Neural cell (in vitro differentiated cells): ENCODE measurements at regions not wholly inside any gene's neighbourhood (a gene's known extent, or its start where the extent isn't known, plus 50 kb on each side); places are given as distances from the start of the nearest gene placed in this dataset.

ENCODE experiments used
- H2AFZ ChIP-seq: fragments of 200-600, 300-800 bp; sonication (generic), shearing (Covaris generic); 2 replicates; pipeline ENCODE4 v1.6.0; 2014; ENCODE audit warnings: low read depth, mild to moderate bottlenecking, antibody characterized with exemption, low read length, moderate library complexity
- H3F3A ChIP-seq: fragments of 200-600 bp; shearing (Covaris generic); 2 replicates; pipeline ENCODE4 v1.6.1; 2016; ENCODE audit warnings: mild to moderate bottlenecking, moderate library complexity, mixed read lengths, antibody characterized with exemption, low read length; ENCODE audit not compliant: insufficient read depth, poor library complexity, severe bottlenecking
- H3K27ac ChIP-seq: fragments of 200-600, 300-800 bp; sonication (generic), shearing (Covaris generic); 2 replicates; pipeline ENCODE4 v1.5.1; 2014; ENCODE audit warnings: mild to moderate bottlenecking, low read length, moderate library complexity
- H3K27me3 ChIP-seq: fragments of 300-800, 200-600 bp; sonication (generic), shearing (Covaris generic); 2 replicates; pipeline ENCODE4 v1.6.0; 2014; ENCODE audit warnings: mild to moderate bottlenecking, low read depth, low read length, moderate library complexity; ENCODE audit not compliant: insufficient read depth
- H3K36me3 ChIP-seq: fragments of 300-800, 200-600 bp; sonication (generic), shearing (Covaris generic); 2 replicates; pipeline ENCODE4 v1.5.1; 2014; ENCODE audit warnings: mild to moderate bottlenecking, antibody characterized with exemption, low read length, moderate library complexity; ENCODE audit not compliant: insufficient read depth
- H3K4me2 ChIP-seq: fragments of 300-800, 200-600 bp; sonication (generic), shearing (Covaris generic); 2 replicates; pipeline ENCODE4 v1.6.0; 2014; ENCODE audit warnings: mild to moderate bottlenecking, low read length
- H3K4me3 ChIP-seq: fragments of 300-800, 200-600 bp; sonication (generic), shearing (Covaris generic); 2 replicates; pipeline ENCODE4 v1.5.1; 2014; ENCODE audit warnings: mild to moderate bottlenecking, low read length, moderate library complexity
- H3K79me2 ChIP-seq: fragments of 200-600 bp; shearing (Covaris generic); replicated peaks from 2 replicates; pipeline ENCODE4 v1.6.0; 2014; ENCODE audit warnings: mild to moderate bottlenecking, low read length, moderate library complexity; ENCODE audit not compliant: insufficient read depth
- H3K9ac ChIP-seq: fragments of 300-800, 200-600 bp; sonication (generic), shearing (Covaris generic); 2 replicates; pipeline ENCODE4 v1.6.1; 2016; ENCODE audit warnings: mild to moderate bottlenecking, low read length, mixed read lengths
- H3K9me2 ChIP-seq: fragments of 200-600 bp; shearing (Covaris generic); 2 replicates; pipeline ENCODE4 v1.6.1; 2016; ENCODE audit warnings: mild to moderate bottlenecking, low read length, mixed read lengths; ENCODE audit not compliant: insufficient read depth
- H3K9me3 ChIP-seq: fragments of 200-600, 300-800 bp; sonication (generic), shearing (Covaris generic); 2 replicates; pipeline ENCODE4 v1.6.1; 2016; ENCODE audit warnings: mild to moderate bottlenecking, mixed run types, low read length, moderate library complexity, mixed read lengths
- H4K20me1 ChIP-seq: fragments of 200-600 bp; shearing (Covaris generic); 2 replicates; pipeline ENCODE4 v1.6.1; 2016; ENCODE audit warnings: mild to moderate bottlenecking, mixed run types; ENCODE audit not compliant: insufficient read depth
- EP300 ChIP-seq: fragments of 450-650 bp; conservative IDR thresholded peaks from 2 replicates; pipeline ENCODE4 v1.6.1; 2014; ENCODE audit warnings: antibody characterized with exemption, mild to moderate bottlenecking, moderate library complexity; ENCODE audit not compliant: poor library complexity, severe bottlenecking
- EZH2 ChIP-seq: fragments of 200-600, 300-800 bp; shearing (Covaris generic), sonication (generic); IDR thresholded peaks from 2 replicates; pipeline ENCODE4 v1.6.1; 2014; ENCODE audit warnings: antibody characterized with exemption, low read length, borderline replicate concordance, mild to moderate bottlenecking; ENCODE audit not compliant: insufficient read depth, poor library complexity, severe bottlenecking
- MXI1 ChIP-seq: fragments of 450-650 bp; conservative IDR thresholded peaks from 2 replicates; pipeline ENCODE4 v1.6.1; 2014; ENCODE audit warnings: antibody characterized with exemption, mild to moderate bottlenecking; ENCODE audit not compliant: poor library complexity, severe bottlenecking
- POLR2AphosphoS5 ChIP-seq: IDR thresholded peaks from 2 replicates; pipeline ENCODE4 v1.6.1; 2012
- RAD21 ChIP-seq: fragments of 450-650 bp; conservative IDR thresholded peaks from 2 replicates; pipeline ENCODE4 v1.6.1; 2014; ENCODE audit warnings: antibody characterized with exemption, mild to moderate bottlenecking, moderate library complexity
- SMC3 ChIP-seq: fragments of 450-650 bp; conservative IDR thresholded peaks from 2 replicates; pipeline ENCODE4 v1.6.1; 2014; ENCODE audit warnings: antibody characterized with exemption, mild to moderate bottlenecking, moderate library complexity; ENCODE audit not compliant: poor library complexity
- TAF1 ChIP-seq: IDR thresholded peaks from 2 replicates; pipeline ENCODE4 v1.6.1; 2012; ENCODE audit warnings: low read depth
- TF ChIP-seq, protein P1 (sequence below): fragments of 450-650 bp; IDR thresholded peaks from 2 replicates; pipeline ENCODE4 v1.5.1; 2014; ENCODE audit warnings: antibody characterized with exemption, mild to moderate bottlenecking, moderate library complexity; ENCODE audit not compliant: poor library complexity, severe bottlenecking
- TF ChIP-seq, protein P2 (sequence below): IDR thresholded peaks from 2 replicates; pipeline ENCODE4 v1.6.1; 2012; ENCODE audit warnings: borderline replicate concordance

DNA sequence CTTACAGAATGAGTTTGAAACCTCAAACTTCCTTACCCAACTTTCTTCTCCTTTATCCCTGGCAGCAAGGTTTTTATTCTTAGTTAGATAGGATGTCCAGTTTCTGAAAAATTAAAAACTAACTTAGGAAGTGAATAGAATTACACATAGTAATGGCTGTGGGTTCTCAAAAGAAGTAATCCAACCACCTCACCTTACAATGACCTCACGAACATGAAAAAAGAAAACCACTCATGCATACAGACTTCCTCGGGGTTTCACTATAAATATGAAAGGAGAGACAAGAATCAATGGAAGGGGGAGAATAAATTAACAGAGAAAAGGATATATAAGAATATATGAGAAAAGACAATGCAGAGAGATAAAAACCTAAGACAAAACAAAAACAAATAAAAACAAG, 1044.3 kb upstream of the KLHL29 start:
- Histone ChIP-seq H3K27me3 (no peaks in the 10 kb centered on the region), H3K9me2 (no peaks in the 10 kb centered on the region), H4K20me1 (no peaks in the 10 kb centered on the region), H3K9me3 (no peaks in the 10 kb centered on the region), H3K27ac (no peak overlapping the region), H2AFZ (no peak overlapping the region), H3K9ac (no peak overlapping the region), H3K4me3 (no peak overlapping the region), H3K36me3 (no peaks in the 10 kb centered on the region), H3K4me2 (no peak overlapping the region), H3K79me2 (no peaks in the 10 kb centered on the region), H3F3A (no peaks in the 10 kb centered on the region)
- TF ChIP-seq SMC3 (no peak), TAF1 (no peak)

- TF ChIP-seq EZH2: no peak
- TF ChIP-seq TAF1: no peak
- TF ChIP-seq, protein P1, sequence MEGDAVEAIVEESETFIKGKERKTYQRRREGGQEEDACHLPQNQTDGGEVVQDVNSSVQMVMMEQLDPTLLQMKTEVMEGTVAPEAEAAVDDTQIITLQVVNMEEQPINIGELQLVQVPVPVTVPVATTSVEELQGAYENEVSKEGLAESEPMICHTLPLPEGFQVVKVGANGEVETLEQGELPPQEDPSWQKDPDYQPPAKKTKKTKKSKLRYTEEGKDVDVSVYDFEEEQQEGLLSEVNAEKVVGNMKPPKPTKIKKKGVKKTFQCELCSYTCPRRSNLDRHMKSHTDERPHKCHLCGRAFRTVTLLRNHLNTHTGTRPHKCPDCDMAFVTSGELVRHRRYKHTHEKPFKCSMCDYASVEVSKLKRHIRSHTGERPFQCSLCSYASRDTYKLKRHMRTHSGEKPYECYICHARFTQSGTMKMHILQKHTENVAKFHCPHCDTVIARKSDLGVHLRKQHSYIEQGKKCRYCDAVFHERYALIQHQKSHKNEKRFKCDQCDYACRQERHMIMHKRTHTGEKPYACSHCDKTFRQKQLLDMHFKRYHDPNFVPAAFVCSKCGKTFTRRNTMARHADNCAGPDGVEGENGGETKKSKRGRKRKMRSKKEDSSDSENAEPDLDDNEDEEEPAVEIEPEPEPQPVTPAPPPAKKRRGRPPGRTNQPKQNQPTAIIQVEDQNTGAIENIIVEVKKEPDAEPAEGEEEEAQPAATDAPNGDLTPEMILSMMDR: no peak
- no peak for TF ChIP-seq RAD21
- TF ChIP-seq EP300: no peak
- no peak for TF ChIP-seq POLR2AphosphoS5
- no peak for TF ChIP-seq MXI1
- TF ChIP-seq, protein P2, sequence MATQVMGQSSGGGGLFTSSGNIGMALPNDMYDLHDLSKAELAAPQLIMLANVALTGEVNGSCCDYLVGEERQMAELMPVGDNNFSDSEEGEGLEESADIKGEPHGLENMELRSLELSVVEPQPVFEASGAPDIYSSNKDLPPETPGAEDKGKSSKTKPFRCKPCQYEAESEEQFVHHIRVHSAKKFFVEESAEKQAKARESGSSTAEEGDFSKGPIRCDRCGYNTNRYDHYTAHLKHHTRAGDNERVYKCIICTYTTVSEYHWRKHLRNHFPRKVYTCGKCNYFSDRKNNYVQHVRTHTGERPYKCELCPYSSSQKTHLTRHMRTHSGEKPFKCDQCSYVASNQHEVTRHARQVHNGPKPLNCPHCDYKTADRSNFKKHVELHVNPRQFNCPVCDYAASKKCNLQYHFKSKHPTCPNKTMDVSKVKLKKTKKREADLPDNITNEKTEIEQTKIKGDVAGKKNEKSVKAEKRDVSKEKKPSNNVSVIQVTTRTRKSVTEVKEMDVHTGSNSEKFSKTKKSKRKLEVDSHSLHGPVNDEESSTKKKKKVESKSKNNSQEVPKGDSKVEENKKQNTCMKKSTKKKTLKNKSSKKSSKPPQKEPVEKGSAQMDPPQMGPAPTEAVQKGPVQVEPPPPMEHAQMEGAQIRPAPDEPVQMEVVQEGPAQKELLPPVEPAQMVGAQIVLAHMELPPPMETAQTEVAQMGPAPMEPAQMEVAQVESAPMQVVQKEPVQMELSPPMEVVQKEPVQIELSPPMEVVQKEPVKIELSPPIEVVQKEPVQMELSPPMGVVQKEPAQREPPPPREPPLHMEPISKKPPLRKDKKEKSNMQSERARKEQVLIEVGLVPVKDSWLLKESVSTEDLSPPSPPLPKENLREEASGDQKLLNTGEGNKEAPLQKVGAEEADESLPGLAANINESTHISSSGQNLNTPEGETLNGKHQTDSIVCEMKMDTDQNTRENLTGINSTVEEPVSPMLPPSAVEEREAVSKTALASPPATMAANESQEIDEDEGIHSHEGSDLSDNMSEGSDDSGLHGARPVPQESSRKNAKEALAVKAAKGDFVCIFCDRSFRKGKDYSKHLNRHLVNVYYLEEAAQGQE: no peak
- no peak for TF ChIP-seq SMC3
- Histone ChIP-seq H3K9ac (no peak overlapping the region), H3K79me2 (no peaks in the 10 kb centered on the region), H2AFZ (no peak overlapping the region), H3K4me3 (no peak overlapping the region), H3K4me2 (no peak overlapping the region), H3K27me3 (no peaks in the 10 kb centered on the region), H3F3A (no peaks in the 10 kb centered on the region), H4K20me1 (no peaks in the 10 kb centered on the region), H3K9me2 (no peaks in the 10 kb centered on the region), H3K9me3 (no peaks in the 10 kb centered on the region), H3K36me3 (no peaks in the 10 kb centered on the region), H3K27ac (no peak overlapping the region)
Measured at GRCh38 chr2:22347306-22347705, 1037.7 kb upstream of the KLHL29 start.

DNA sequence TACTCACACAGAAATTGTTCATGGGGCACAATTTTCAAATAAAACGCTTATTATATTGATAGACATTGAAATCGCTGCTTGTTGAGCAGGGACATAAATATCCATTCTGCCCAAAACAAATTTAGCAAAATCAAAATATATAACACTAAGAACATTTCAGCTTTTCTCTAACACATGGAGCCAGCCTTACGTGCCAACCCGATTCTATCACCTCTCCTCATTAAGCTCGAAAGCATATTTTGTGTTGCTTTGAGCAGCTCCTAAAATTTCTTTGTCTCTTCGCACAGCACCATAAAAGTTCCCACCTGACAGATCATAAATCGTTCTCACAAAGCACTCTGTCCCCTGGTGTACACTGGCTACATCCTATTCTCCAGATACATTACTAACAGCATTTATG, 1034.4 kb upstream of the KLHL29 start:
- H3K36me3 ChIP-seq: no peaks in the 10 kb centered on the region
- H3K9me2 ChIP-seq: no peaks in the 10 kb centered on the region
- no peaks in the 10 kb centered on the region for H3K27me3 ChIP-seq
- no peaks in the 10 kb centered on the region for H3F3A ChIP-seq
- no peak overlapping the region for H3K27ac ChIP-seq
- no peaks in the 10 kb centered on the region for H3K9me3 ChIP-seq
- H3K4me3 ChIP-seq: no peak overlapping the region
- no peak overlapping the region for H3K9ac ChIP-seq
- H4K20me1 ChIP-seq: no peaks in the 10 kb centered on the region
- no peak overlapping the region for H2AFZ ChIP-seq
- TF ChIP-seq POLR2AphosphoS5 (no peak), MXI1 (no peak), EZH2 (no peak), RAD21 (no peak), TAF1 (no peak), SMC3 (no peak), EP300 (no peak)
- TF ChIP-seq, protein P1: no peak
- TF ChIP-seq, protein P2: no peak
- H3K4me2 ChIP-seq: no peak overlapping the region
- no peaks in the 10 kb centered on the region for H3K79me2 ChIP-seq
